Muscle of leg (tissue), 3 donors: ENCODE measurements at regions not wholly inside any gene's neighbourhood (a gene's known extent, or its start where the extent isn't known, plus 50 kb on each side); places are given as distances from the start of the nearest gene placed in this dataset.

Source experiments
- DNase-seq: peaks from one replicate; pipeline ENCODE4 v3.0.0; 2013
- H3K27ac ChIP-seq: one replicate; pipeline ENCODE4 v1.5.1; 2013; ENCODE audit warnings: mild to moderate bottlenecking, low read length, control low read depth
- H3K27me3 ChIP-seq: one replicate; pipeline ENCODE4 v1.6.1; 2013; ENCODE audit warnings: low read length; ENCODE audit not compliant: control insufficient read depth, insufficient read depth
- H3K36me3 ChIP-seq: one replicate; pipeline ENCODE4 v1.6.1; 2013; ENCODE audit warnings: low read length; ENCODE audit not compliant: control insufficient read depth, insufficient read depth
- H3K4me1 ChIP-seq: one replicate; pipeline ENCODE4 v1.6.1; 2013; ENCODE audit warnings: low read length; ENCODE audit not compliant: control insufficient read depth, insufficient read depth
- H3K4me3 ChIP-seq: one replicate; pipeline ENCODE4 v1.5.1; 2013; ENCODE audit warnings: low read length, control low read depth
- H3K9me3 ChIP-seq: replicated peaks from 2 replicates; pipeline ENCODE4 v1.6.1; 2013; ENCODE audit warnings: low read depth, low read length; ENCODE audit not compliant: control insufficient read depth
- WGBS: methylation state at CpG from one replicate; pipeline ENCODE4 v1.1.5; 2013; ENCODE audit warnings: missing lambda C conversion rate; ENCODE audit not compliant: insufficient coverage; 5-methylcytosine and 5-hydroxymethylcytosine counted together

DNA sequence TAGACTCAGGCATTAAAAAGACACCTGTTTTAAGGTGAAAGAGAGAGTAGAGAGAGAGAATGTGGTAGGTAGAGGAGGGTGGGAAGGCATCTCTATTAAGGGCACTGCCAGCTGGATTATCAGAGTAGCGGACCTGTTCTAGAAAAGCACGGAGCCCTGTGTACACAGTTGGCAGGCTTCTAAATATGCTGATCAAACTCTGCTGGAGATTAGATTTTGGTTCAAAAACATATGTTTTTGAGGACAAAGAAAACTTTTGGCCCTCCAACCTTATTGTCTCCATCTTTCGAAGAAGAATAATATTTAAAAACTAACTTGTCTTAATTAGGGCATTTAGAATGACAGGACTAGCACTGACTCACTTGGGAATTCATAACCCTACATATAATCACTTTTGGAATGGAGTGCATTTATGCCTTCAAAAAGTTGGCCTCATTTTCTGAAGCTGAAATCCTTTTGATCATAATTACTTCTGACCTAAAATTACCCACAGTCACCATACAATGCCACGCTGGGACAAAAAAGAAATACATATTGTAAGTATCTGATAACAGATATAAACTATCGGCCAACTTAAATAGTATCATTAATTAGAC, 254.6 kb downstream of the MEIS1 start:
- Histone ChIP-seq H3K27me3 (peaks cover 10% of the 10 kb centered on the region), H3K9me3 (no peaks in the 10 kb centered on the region), H3K4me1 (no peaks in the 10 kb centered on the region), H3K36me3 (no peaks in the 10 kb centered on the region), H3K27ac (no peak overlapping the region), H3K4me3 (no peak overlapping the region)
- WGBS, result no CpG with 5 or more reads among the region's 5 CpGs
- no peak for DNase-seq

DNA sequence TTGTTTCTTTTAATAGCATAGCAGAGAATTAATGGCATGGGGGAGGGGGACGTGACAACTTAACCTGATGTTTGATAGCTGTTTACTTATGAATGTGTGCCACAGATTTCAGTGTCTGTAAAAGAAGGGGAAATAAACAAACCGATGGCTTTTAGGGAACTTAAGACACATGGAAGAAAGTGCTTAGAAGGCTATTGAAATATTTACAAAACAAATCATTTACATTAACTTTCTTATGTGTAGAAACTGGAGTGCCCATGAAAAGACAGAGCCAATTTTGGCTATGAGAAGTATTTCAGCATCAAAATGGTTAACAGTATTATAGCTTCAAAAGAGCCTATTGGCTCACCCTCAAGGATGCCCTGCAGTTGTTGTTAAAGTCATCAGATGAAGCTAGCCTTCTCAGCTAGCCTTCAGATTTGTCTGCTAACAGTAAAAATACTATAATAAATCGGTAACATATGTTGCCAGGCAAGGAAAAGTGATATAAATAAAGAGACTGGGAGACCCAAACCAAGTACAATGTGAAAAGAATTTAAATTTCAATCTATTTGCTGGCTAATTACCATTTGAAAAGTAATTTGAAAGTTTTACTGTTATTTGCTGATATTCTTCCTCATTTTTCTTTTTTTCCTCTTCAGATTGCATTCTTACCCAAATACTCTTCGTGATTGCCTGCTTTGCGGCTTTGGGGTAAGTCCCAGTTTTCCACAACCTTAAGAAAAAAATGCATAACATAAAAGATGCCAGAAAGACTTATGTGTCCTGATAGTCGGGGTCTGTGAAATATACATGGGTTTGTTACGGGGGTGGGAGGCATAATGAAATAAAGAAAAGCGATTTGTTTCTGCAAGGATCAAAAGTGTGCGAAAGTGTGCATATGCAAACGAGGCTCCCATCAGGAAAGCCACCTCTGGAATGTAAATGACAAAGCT, 256.4 kb downstream of the MEIS1 start:
- no peaks in the 10 kb centered on the region for H3K9me3 ChIP-seq
- H3K4me3 ChIP-seq, result no peak overlapping the region
- H3K27ac ChIP-seq, result no peak overlapping the region

DNA sequence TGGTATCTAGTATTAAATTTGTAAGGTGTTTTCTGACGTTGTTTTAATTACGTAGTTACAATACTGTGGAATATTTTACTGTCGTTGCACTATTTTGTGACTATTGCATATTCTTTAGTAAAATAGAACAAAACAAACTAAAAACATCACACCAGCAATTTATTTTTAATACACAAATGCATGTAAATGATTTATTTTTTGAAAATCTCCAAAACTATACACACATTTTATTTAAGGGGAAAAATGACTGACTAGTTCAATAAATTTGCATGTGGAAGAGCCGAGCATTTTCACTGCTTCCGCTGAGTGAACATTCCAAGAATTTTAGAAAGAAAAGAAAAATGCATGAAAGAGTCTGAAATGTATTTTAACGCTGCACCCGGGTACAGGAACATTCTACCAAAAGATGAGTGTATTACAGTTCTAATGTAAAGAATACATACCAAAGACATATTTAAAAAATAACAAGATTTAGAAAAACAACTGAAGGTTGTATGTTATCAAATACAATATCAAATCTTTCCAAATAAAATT, 257.7 kb downstream of the MEIS1 start:
- H3K36me3 ChIP-seq, result no peaks in the 10 kb centered on the region
- no peaks in the 10 kb centered on the region for H3K9me3 ChIP-seq
- WGBS, result no CpG with 5 or more reads among the region's 7 CpGs
- H3K27ac ChIP-seq, result no peak overlapping the region
- H3K27me3 ChIP-seq, result peaks cover 10% of the 10 kb centered on the region
- H3K4me3 ChIP-seq, result no peak overlapping the region
- no peak for DNase-seq
- no peaks in the 10 kb centered on the region for H3K4me1 ChIP-seq

More for the DNA sequence above, 256.4 kb downstream of the MEIS1 start:
- H3K4me1 ChIP-seq, result no peaks in the 10 kb centered on the region
- DNase-seq, result no peak
- 46% methylated on average over 3 of the region's 10 CpGs for WGBS
- no peaks in the 10 kb centered on the region for H3K36me3 ChIP-seq
- H3K27me3 ChIP-seq, result peaks cover 10% of the 10 kb centered on the region

DNA sequence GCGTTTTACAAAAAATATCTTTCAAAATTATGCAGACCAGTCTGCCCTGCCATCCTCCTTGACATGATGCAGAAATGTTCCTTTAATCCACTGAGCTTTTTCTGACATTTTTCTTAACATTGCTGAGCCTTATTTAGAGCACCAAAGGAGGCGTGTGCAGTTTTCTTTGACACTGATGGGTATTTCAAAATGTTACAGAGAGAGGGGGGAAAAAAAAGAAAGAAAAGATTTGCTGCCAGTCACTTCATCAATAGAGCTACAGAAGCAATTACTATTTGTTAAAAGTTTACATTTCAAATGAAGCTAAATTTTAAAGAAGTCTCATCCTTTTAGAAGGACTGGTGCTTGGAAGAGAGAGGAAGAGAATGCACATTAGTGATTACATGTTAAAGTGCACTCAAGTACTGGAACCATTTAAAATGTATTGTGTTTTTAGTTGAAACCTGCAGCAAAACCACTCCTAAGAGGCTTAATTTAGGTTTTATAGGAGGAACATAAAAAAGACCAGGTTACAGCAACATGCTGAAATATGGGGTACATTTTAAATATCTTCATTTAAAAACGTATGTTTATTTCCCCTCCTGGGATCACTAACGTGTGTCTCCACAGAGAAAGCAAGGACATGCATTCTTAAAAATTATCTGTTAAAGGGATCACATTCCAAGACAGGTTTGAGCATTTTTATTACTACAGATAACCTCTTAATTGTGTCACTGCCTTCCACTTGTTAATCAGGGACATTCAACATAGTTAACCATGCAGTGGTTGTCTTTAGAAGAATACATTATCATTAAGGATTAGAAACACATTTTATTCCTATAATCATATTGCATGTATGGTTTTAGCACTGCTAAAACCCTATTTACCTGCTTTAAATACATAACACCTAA, 258.4 kb downstream of the MEIS1 start:
- H3K27me3 ChIP-seq, result peaks cover 10% of the 10 kb centered on the region
- DNase-seq, result no peak
- H3K4me1 ChIP-seq, result no peaks in the 10 kb centered on the region
- no peak overlapping the region for H3K27ac ChIP-seq
- no peaks in the 10 kb centered on the region for H3K36me3 ChIP-seq
- no peak overlapping the region for H3K4me3 ChIP-seq
- no CpG with 5 or more reads among the region's 4 CpGs for WGBS
- no peaks in the 10 kb centered on the region for H3K9me3 ChIP-seq

DNA sequence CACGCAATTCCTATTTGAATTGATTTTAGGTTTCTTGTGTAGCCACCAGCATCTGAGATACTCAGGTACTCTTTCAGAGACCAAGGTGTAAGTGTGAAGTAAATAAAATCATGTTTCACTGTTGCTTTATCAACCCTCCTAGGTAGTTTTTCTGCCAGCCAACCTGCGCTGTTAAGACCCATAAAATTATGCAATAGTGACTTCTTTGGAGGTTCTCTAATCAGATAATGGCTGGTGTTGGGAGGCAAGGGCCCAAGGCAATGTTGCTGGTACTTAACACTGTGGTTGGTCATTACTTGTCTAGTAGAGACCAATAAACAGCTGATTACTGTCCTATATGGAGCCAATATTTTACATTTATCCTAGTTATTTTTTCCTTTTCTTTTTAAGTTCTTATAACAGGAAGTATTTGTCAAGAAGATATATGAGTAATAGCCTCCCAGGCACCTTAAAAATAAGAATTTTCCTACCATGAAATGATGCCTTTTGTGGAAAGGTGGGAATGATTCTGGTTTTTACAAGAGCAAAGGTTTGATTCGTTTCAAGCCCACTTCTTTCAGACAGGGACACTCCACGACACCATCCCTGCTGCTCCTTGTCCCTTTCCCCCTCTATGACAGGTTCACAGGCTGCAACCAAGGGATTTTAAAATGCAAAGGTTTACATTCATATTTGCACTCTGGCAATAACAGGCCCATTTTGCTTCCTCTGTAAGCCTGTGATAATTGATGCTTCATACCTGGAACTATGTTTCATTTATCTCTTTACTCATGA, 259.3 kb downstream of the MEIS1 start:
- Histone ChIP-seq H3K4me3 (no peak overlapping the region), H3K27me3 (peaks cover 5% of the 10 kb centered on the region), H3K9me3 (no peaks in the 10 kb centered on the region), H3K36me3 (no peaks in the 10 kb centered on the region), H3K27ac (no peak overlapping the region), H3K4me1 (no peaks in the 10 kb centered on the region)
- no peak for DNase-seq
- no CpG with 5 or more reads among the region's 4 CpGs for WGBS

DNA sequence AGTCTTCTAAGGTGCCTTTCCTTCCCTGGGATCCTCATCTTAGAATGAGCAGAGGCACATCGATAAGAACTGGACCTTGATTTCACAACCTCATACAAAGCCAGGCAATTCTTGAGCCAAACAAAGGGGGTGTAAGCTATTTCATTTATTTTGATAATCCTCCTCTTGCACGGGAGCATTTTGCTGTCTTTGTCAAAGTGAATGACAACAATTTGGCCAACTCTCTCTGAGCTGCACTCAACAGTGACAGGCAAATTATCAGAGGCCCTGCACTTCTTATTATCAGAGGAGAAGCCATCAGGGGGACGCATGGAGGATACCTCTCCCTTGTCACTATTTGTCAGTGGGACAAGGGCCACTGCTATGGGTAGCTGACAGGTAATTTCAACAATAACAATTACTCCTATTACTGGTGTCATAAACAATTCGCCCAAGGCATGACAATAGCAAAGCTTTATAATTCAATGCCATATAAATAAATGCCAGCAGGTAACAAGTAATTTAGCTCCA, 260.4 kb downstream of the MEIS1 start:
- Histone ChIP-seq H3K4me3 (no peak overlapping the region), H3K27ac (no peak overlapping the region), H3K27me3 (peaks cover 3% of the 10 kb centered on the region), H3K36me3 (no peaks in the 10 kb centered on the region), H3K9me3 (no peaks in the 10 kb centered on the region), H3K4me1 (no peaks in the 10 kb centered on the region)
- no peak for DNase-seq
- WGBS, result 80% methylated on average over 2 of the region's 4 CpGs

DNA sequence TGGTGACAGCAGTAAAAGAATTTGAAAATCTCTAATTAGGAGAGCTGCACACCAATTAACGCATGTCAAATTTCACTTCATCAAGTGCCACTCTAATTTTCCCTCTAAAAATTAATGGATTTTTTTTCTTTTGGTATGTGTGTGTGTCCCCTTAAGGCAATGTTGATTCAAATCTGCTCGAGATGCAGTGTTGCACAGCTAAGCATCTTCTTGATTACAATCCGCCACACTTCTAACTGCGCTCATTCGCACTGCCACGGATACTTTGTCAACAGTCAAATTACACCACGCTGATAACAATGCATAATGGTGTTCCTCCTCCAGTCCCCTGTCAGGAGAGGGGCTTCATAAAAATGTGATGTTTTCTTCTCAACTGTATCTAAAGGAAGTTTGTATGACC, 261.4 kb downstream of the MEIS1 start:
- Histone ChIP-seq H3K27ac (no peak overlapping the region), H3K36me3 (no peaks in the 10 kb centered on the region), H3K4me1 (no peaks in the 10 kb centered on the region), H3K9me3 (no peaks in the 10 kb centered on the region), H3K4me3 (no peak overlapping the region), H3K27me3 (peaks cover 3% of the 10 kb centered on the region)
- DNase-seq, result no peak
- WGBS, result 90% methylated on average over 3 of the region's 7 CpGs

DNA sequence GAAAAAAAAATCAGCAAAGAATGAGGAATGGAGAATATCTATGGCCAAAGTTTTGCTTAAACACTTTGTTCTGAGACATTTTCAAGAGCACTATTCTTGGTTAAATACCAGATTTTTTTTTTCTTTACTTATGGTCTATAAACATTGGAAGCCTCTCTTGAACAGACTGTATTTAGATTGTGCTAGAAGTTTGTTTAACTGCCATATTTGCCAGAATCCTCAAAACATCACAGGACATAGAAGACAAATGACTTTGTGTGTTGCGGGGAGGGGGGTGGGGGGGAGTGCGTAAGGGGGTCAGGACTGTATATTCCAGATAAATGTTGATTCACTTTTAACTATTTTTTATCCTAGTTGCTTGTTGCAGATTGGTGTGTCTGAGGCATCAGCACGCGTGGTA, 262.0 kb downstream of the MEIS1 start:
- no peaks in the 10 kb centered on the region for H3K9me3 ChIP-seq
- H3K27ac ChIP-seq, result no peak overlapping the region
- no peaks in the 10 kb centered on the region for H3K4me1 ChIP-seq
- WGBS, result no CpG with 5 or more reads among the region's 4 CpGs
- no peaks in the 10 kb centered on the region for H3K27me3 ChIP-seq
- DNase-seq, result peak; percentile 43
- no peaks in the 10 kb centered on the region for H3K36me3 ChIP-seq
- no peak overlapping the region for H3K4me3 ChIP-seq

DNA sequence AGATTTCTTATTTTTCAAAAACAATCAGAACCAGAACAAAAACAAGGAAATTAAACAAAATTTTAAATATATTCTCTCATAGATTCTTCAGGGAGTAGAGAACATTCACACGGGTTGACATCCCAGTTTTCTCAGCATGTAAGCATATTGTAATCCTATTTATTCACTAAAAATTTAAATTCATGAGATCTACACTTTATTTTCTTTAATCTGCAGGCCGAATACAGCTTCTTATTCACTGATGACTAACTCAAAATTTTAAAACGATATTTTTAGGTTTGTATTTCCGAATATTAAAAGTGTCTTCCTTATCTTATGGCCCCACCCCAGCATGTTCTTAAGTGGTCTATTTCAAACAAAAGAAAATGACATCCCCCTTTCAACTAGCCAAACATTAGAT, 262.4 kb downstream of the MEIS1 start:
- Histone ChIP-seq H3K27me3 (no peaks in the 10 kb centered on the region), H3K9me3 (no peaks in the 10 kb centered on the region), H3K27ac (no peak overlapping the region), H3K4me3 (no peak overlapping the region), H3K4me1 (no peaks in the 10 kb centered on the region), H3K36me3 (no peaks in the 10 kb centered on the region)
- no peak for DNase-seq
- WGBS, result no CpG with 5 or more reads among the region's 4 CpGs
